GOT3 (cell line): ENCODE measurements at regions not wholly inside any gene's neighbourhood (a gene's known extent, or its start where the extent isn't known, plus 50 kb on each side); places are given as distances from the start of the nearest gene placed in this dataset.

Source experiments
- DNase-seq: peaks from one replicate; lab custom pipeline; 2025; ENCODE audit warnings: mixed read lengths; lab: John Stamatoyannopoulos, UW

DNA sequence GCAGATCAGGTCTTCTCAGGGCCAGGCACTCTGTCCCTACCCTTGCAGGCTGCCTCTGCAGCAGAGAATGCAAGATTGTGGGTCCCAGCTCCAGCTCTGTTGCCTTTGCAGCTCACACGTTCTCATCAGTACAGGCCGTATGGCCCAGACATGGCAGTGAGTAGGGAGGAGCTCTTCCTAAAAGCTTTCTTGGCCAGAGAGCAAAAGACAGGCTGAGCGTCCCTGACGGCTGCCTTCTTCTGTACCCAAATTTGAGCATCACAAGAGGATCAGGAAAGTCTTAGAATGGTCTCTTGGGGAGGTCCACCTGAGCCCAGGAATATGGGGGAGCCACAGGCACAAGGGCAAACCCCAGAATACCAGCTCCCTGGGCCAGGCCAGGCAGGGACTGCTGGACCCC is 266.3 kb upstream of the ZMIZ1 start:
- DNase-seq, result no peak

DNA sequence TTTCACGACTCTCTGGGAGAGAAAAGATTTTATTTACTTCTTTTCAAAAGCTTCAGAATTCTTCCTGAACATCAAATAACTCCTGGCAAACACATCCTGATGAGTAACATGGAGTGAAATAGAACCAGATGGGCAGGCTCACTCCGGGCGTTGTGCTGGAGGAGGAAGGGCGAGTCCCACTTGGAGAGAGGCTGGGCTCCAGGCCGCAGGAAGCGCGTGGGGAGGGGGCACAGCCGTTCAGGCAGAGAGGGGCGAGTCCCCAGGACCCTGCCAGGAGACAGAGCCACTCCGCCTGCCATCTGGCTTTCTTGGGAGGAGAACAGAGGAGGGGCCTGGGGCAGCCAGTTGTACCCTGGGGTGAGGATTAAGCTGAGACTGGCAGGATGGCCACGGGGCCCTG is 265.9 kb upstream of the ZMIZ1 start:
- no peak for DNase-seq

DNA sequence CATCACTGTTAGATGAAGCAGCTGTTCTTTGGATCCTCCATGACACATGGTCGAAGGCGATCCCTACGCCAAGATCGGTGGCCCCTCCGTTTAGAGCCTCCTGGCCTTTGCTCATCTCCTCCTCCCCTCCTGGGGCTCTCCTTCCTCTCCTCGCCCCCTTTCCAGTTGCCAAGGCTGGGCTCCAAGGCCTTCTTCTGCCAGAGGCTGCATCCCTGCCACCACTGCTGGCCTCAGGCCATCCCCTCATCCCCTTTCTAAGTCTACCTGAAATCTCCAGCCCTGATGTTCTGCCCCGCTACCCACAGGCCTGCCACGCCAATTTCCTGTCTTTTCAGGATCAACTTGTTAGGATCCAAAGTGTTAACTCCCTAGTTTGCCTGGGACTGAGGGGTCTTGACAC is 265.1 kb upstream of the ZMIZ1 start:
- DNase-seq, result no peak

DNA sequence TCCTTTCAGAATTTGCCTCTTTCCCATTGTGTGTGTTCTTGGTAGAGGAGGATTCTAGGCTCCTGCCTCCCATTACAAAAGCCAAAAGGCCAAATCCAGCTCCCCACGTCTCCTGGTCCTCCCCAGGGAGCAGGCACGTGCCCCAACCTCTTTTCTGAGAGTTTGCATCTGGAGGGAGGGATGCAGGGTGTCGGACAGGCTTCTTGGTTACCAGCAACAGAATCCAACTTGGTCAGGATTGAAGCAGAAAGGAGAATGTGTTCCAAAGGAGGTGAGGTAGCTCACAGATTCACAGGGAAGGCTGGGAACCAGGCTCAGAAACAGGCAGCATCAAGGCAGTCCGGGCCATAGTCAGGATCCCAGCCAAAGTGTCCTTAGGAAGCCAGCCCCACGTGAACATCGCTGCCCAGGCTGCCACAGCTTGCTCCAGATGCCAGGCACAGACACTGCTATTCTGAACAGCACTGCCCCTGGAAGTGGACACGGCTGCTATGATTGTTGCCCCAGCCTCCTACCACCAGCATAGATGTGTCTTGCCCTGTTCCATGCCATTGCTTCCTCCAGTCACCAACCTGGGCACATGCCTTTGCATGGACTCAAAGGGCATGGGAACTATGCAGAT is 264.2 kb upstream of the ZMIZ1 start:
- no peak for DNase-seq

DNA sequence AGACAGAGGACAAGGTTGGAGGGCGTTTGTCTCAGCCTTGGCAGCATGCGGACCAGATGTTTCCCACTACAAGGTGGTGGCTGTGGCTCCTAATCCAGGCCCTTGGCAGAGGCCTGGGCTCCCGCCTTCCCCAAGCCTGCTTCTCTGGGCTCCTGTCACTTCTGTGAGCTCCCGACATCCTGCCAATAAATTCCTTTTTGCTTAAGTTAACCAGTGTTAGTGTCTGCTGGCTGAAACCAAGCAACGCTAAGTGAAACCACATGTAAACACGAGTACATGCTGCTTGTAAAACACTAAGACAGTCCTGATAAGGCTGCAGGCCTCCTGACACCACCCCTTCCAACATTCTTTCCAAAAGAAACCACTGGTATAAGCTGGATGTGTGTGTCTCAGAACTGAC is 263.6 kb upstream of the ZMIZ1 start:
- no peak for DNase-seq

DNA sequence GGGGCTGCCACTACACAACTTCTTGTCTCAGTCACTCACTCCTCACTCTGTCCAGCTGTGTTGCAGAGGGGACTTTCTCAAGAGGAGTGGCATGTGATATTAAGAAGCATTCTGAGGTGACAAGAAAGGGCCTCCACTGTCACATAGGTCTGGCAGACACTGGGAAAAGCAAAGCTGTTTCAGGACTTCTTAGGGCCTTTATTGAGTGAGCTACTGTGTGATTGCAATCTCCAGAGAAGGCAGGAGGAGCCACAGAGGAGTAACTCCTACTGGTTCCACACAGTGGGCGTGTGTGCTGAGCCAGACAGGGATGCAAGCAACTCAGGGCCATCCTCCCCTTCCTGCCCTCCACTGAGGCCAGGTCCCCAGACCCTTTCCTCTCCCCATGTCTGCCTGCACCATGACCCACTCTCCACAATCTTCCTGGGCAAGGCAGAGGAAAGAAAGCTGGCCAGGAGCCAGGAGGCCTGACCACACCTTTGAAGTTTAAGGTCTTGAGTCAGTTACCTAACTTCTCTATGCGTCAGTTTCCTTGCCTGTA is 262.0 kb upstream of the ZMIZ1 start:
- DNase-seq, result no peak

DNA sequence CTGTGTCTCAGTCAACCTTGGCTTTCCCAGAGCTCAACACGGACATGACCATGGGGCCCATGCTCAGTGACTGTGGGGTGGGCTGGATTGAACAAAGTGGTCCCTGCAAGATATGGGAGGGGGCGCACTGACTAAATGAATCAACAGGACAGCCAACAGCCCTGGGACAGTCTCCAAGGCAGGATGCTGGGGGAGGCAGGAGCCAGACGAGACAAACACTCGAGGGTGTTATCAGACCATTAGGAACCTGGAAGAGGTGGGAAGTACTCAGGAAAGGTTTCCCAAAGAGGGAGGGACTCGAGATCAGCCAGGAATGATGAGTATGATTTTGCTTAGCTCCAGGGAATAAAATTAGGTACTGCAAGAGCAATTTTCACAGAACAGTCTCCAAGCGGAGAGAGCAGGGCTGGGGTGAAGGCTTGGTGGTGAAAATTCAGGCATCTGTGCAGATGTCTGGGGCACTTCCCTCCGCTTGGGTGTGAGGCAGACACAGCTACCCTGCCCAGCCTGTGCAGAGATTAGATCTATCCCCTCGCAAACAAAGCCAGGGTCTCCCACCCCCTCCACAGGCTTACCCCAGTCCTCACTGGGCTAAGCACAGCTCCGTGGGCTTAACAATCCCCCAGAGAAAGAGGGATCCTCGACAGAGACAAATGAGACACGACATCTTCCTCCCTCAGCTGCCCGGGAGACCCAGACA is 261.1 kb upstream of the ZMIZ1 start:
- DNase-seq, result no peak

DNA sequence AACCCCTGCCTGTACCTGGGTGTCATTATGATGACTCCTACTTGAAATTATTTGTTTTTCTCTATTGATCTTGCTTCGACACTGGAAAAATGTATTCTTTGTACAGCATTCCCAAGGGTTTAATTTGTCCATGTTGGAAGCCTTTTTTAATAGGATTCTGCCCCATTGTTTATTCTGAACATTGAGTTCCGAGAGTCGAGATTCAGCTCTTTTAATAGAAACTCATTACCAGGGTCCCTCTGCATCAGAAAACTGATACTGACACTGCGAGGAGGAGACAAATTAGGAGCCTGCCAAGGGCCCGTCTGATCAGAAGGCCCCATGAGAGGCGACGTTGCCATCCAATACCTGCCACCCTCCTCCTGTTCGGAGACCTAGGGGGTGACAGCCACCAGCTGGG is 260.5 kb upstream of the ZMIZ1 start:
- no peak for DNase-seq

DNA sequence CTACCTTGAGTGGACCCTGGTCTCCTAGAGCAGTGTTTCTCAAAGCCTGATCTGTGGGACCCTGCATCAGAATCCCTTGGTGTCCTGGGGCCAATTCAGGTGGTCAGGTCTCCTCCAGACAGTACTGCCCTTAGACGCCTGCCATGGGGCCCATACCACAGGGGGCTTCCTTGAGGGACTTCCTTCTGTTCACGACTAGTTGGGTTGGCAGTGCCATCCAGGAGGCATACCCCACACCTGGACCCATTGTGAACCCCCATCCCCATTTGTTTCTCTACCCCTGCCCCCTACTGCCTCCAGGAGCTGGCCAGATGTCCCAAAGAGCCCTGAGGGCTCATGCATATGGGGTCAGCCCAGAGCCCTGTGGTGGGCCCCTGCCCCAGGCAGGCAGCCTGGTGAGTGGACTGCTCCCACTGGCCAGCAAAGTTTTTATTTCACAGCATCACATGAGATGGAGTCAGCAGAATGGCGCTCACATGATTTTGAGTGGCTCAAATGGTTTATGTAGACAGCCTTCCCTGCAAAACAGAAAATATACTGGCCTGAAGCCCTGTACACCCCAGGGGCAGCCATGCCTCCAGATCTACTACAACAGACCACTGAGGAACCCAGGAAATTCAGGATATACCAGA is 259.9 kb upstream of the ZMIZ1 start:
- DNase-seq, result no peak

DNA sequence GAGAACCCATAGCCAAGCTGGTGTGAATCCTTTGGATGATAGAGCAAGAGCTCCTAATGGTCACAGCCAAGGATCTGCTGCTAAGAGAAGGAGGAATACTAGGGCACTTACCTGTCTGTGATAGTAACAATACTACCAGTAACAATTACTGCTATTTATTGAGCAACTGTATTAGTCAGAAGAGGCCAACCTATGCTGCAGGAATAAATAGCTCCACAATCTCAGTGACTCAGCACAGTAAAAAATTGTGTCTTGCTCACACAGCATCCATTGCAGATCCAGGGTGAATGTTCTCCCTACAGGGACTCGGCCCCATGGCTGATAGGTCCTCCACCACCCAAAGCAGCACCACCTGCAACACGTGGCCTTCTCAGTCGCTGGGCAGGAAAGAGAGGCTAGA is 257.6 kb upstream of the ZMIZ1 start:
- no peak for DNase-seq

DNA sequence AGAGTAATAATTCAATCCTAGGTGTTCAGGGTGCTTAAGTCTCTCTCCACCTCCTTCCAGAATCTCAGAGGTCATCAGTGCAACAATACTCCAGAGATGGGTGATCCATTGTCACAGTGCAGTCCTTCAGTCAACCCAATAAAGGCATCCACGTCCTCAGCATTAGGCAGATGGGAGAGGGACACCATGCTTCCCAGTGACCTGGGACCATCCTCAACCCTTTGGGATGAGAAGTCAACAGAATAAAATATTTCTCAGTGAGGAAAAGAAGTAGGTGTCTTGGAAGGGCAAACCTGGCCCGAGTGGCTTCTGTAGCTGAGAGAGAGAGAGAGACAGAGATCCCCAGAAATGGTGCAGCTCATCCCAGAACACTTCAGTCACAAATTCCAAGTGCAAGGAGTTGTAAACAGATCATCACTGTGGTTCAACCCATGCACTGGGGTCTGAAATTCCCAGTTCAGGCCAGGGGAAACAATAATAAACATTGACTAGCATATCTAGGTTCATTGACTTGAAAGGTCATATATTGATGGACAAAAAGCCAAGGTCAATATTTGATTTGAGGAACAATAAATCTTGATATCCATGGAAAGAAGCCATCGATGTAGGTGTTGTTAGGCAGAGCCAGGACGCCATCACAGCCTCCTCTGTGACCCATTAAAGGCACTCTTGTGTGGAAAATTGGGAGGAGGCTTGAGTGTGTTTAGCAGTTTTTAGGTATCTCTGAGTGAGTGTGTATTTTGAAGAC is 256.0 kb upstream of the ZMIZ1 start:
- no peak for DNase-seq

DNA sequence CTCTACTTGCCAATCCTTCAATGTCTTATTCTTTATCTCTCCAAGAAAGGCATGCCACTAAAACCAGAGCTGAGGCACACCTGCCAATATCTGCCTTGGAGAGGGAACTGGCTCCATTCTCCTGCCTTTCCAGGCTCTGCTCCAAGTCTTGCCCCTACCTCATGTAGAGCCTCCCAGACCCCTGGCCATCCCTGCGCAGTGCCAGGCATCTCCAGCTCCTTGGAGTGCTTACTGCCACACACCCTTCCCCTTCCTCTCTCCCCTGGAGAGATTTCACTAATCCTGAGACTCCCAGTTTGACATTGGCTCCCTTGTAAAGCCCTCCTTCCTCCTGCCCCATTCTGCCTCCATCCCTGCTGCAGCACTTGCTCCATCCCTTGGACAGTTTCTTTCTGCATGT is 255.2 kb upstream of the ZMIZ1 start:
- DNase-seq, result no peak

DNA sequence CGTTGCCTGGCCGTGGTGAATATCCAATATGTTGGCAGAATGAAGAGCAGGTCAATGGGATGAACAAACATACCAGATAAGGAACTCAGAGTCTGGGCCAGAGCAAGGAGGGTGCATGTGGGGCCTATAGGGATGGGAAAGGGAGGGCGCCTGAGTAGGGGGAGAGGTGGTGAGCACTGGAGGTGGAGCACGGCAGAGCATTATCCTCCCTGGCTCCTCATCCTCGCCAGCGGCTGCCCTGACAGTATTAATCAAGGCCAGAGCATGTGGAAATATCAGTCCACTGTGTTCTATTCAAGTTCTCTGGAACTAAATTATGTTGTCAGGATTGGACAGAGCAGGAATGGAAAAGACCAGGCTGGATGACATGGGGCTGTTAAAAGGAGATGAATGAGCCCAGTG is 254.8 kb upstream of the ZMIZ1 start:
- DNase-seq, result no peak

DNA sequence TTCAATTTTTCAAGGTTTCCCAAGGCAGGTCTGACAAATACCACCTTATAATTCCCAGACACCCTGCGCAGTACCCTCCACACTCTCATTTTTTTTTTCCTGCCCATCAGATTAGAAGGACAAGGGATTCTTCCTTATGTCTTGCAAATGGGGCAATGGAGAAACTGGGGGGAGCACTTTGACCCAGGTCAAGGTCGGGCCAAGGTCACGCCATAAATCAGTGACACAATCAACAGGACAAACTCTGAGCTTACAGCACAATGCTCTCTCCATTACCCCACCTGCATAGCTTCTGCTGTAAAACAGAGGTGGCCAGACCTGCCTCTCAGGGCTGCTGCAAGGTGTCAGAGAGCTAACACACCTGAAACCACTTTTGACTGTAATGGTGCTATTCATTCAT is 254.4 kb upstream of the ZMIZ1 start:
- DNase-seq, result no peak

DNA sequence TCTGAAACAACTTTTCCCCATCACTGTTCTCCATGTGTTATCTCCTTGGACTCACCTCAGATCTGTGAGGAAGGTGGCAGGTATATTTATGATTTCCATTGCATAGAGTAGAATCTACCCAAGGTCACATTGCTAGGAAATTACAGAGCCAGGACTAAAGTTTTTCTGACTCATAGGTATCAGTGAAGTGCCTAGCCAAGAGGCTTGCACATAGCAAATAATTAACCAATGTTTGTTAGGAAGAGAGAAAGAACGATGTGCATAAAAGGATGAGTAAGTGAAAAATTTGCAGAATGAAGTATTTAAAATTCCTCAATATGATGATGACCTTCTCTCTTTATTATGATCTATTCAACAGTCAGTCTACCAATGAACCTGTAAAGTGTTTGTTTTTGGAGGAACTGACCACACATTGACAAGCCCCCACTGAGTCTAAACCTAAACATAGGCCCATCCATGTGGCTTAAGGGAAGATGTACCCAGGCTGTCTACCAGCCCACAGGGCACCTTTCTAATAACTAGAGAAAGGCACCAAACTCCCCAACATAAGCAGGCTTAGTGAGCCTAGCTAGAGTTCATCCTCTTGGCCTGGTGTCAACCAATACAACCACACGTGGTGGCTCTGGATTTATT is 252.9 kb upstream of the ZMIZ1 start:
- no peak for DNase-seq

DNA sequence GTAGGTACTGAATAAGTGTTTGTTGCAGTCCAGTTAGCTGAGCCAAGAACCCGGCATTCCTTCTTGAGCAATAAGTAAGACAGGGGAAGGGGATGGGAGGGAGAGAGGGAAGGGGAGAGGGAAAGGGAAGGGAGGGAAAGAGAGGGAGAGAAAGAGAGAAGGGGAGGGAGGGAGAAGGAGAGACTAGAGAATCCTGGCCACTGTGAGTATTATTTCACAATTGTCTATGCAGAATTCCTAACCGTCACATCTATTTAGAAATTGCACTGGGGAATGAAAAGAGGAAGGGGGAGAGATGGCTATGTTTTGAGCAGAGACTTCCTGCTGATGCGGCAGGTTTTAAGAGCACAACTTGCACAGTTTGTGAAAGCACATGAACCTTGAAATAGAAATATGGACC is 251.4 kb upstream of the ZMIZ1 start:
- DNase-seq, result no peak

DNA sequence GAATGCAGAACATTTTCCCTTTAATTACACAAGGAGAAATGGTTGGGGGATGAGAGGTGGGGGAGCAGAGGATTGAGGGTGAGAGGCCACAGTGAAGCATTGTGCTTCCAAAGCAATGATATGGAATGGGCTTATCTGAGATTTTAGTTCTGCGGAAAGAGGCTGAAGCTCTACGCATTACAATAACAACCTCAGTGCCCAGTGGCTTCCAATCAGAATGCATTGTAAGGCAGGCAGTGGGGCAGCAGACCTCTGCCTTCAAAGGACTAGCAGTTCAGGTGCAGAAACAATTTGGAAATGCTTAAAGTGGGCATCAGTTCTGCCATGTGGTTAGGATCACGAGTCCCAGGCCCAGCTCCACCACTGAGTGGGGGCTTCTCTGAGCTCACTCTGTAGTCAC is 251.0 kb upstream of the ZMIZ1 start:
- DNase-seq, result no peak

DNA sequence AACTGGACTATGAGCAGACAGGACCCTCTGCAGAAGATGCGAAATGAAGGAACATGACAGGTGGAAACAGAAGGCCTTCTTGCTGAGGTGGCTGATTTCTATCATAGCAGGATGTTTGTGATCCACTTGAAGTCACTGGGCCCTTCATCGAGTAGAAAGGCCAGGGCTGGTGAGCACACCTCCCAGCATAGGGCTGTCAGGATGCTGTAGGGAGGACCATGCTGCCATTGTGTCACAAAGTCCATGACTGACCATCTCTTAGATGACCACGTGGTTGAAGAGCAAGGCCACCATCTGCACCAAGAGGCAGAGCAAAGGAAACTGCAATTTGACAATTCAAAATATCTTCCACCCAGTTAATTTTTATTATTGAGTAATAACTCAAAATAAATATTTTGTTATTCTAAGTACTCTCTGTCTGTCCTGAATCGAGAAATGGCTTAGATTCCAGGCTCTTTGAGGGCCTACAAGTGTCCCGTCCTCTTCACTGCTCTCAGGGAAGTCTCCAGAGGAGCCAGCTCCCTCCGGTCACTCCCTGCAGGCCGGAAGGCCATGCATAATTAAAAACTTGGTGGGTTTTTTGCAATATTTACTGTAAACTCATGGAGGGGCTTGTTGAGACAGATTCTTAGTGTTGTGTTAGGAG is 249.3 kb upstream of the ZMIZ1 start:
- no peak for DNase-seq

DNA sequence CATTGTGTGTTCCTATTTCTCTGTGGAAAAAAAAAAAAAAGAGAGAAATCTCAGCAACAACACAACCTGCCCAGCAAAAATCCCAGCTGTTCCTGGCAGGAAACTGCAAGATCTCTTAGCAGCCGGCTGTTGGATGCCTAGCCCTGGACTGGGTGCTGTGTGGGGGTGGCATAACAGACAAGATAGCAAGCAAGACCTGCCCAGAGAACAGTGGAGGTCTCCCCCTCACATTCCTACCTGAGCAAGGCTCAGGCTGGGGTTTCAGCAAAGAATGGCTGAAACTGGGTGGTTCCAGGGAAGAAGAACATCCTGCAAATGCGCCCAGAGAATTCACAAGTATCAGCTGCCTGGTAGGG is 248.8 kb upstream of the ZMIZ1 start:
- DNase-seq, result no peak

DNA sequence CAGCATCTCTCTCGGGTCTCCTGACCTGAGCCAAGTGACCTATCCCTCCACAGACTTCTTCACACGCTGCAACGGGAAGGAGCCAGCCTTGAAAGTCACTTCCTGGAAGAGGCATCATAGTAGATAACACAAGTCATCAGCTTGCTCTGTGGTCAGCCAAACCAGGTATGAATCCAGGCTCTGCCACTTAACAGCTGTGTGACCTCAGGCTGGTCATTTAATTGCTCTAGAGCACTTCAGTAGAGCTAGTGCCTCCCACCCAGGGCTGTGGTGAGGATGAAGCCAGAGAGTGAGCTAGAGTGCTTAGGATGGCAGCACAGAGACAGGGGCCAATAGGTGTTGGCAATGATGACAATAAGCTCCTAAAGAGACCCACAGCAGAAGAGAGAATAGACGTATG is 247.7 kb upstream of the ZMIZ1 start:
- no peak for DNase-seq

DNA sequence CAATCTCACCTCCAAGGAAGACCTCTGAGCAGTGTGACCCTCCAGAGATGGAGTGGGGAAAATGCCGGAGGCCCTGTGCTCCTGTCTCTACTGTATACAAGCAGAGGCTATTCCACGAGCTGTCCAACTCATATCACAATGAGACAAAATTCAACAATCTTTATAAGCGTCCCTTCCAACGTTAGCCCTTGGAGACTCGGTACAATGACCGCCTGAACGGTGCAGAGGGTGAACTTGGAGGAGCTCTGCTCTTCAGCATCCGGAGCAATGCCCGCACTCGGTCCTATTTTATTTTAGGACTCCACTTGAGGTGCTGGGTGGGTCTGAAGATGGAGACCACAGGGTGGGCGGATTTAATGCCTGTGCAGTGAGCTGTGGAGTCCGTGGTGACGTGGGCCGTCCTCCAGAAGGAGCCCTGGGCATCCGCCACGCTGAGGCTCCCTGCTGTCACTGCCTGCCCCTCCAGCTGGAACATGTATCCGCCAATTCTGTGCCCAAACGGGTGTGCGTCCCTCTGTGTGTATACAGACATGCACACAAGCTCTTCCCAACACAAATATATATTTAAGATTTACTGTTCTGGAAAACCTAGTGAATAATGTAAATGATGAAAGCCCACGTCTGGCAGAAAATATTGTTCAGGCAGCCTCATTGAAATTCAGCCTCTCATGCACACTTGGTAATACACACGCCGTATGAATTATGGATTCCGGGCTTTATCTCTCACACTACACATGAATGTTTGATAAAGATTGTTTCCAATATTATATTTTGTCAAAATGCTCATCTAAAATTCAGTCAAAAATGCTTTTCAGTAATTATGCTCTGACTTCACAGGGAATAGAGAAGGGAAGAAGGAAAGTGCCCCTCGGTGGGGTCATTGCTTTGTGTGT is 239.9 kb upstream of the ZMIZ1 start:
- no peak for DNase-seq
